ENCODE measurements at regions not wholly inside any gene's neighbourhood (a gene's known extent, or its start where the extent isn't known, plus 50 kb on each side); places are given as distances from the start of the nearest gene placed in this dataset.
"Not testable (repeated sequence)": the region's sequence is repeated elsewhere in the genome, so short reads cannot be mapped to it uniquely, and the experiment has no call there.

DNA sequence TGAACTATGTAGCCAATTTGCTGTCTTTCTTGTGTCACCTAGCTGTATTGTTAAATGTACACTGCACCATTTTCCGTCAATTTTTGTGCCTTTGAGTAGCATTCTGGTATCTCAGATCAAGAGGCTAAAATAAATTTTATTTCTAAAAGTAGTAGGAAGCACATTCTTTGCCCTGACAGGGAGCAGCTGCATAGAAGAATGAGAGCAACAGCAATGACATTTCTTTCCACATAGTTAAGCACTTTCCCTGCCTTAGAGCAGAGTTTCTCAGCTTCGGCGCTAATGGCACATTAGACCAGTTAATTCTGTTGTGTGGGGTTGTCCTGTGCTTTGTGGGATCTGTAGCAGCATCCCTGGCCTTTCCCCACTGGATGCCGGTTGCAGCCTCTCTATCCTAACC, 173.9 kb downstream of the CHIC2 start:
- DNase-seq (ENCODE audit: extremely low read depth in 1 of 11, low read depth in 9 of 11, low spot score in 4 of 11) = peak in 5 of 11 donors; percentile 20 to 62 (median 51)

DNA sequence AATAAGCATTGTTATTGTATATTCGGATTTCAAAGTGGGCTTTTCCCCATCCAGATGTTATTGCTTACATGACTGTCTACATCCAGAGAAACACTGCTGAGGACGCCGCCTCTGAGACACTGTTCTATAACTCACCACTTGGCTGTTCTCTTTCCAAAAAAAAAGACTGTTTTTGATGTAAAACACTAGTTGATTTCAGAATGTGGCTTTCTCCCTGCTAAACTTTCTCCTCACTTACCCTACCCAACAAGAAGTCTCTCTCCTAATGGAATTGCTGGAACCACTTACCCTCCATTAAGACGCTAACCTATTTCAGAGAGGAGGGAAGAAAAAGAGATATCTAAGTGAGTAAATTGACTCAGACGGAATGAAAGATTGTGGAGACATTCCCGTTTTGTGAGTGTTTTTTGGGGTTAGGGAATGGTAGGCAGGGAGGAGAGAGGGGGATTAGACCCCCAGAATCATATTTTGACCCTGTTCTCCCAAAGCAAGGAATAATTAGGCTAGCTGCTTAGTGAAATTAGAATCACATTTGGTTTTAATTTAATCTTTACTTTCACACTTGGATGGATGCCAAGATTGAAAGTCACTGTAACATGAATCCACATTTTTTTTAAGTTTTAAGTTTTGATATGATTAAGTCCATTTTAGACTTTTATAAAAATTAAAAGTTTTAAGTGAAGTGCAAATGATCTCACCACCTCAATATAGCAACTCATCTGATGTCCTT, 174.9 kb downstream of the CHIC2 start:
- DNase-seq (ENCODE audit: extremely low read depth in 1 of 11, low read depth in 9 of 11, low spot score in 4 of 11) = peak in 5 of 11 donors; percentile 36 to 55 (median 47)

DNA sequence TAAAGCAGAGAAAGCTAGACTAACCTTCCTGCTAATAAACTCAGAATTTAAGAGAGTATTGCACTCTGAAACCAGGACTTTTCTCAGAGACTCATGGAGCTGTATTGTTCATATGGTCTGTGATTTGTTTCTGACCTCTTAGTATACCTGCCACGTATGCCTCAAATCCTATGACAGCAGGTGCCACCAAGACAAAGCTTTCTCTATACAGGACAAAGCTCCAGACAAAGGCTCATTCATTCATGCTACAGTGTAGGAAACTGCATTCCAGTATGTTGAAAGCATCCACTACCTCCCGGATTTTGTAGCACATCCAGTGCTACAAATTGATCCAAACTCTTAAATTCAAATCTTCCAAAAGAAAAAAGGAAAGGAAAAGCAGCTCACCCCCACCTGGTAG, 178.3 kb downstream of the CHIC2 start:
- no peak for DNase-seq (ENCODE audit: extremely low read depth in 1 of 11, low read depth in 9 of 11, low spot score in 4 of 11)

DNA sequence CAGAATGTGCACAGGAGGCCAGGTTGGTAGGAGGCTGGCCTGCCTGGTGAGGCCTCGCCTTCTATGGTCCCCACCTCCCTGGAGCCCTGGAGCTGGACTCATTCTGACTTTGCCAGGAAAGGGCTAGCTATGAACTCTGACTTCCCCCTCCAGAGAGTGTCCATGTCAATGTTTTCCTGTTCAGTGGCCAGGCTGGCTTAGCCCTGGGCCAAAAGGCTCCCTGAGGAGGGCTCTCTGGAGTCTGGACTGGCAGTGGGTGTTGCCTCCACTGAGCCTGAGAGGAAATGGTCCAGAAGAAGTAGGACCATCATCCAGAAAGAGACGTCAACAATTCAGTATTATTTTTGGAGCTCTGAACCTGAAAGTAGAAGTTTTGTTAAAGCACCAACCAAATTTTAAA, 178.7 kb downstream of the CHIC2 start:
- DNase-seq (ENCODE audit: extremely low read depth in 1 of 11, low read depth in 9 of 11, low spot score in 4 of 11) = no peak

DNA sequence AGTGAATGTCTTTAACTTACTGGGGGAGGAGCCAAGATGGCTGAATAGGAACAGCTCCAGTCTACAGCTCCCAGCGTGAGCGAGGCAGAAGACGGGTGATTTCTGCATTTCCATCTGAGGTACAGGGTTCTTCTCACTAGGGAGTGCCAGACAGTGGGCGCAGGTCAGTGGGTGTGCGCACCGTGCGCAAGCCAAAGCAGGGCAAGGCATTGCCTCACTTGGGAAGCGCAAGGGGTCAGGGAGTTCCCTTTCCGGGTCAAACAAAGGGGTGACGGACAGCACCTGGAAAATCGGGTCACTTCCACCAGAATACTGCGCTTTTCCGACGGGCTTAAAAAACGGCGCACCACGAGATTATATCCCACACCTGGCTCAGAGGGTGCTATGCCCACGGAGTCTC, 187.3 kb downstream of the CHIC2 start:
- not testable (repeated sequence) for DNase-seq (ENCODE audit: extremely low read depth in 1 of 11, low read depth in 9 of 11, low spot score in 4 of 11)

DNA sequence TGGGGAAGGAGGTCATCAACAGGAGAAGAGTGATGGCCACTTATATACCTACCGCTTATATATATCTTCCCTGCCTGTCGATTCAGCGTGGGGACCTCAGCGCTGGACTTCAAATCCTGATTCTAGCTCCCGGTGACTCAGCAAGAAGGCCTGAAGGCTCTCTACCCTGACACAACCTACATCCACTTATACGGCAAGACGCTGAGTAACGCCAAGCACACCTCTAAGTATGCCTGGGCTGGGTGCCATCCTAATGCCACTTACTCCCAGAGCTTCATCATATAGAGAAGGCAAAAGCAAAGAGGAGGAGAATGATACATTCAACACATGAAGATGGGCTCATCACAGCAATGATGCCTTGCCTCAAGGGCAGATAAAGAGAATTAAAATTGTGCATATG, 198.3 kb downstream of the CHIC2 start:
- DNase-seq (ENCODE audit: extremely low read depth in 1 of 11, low read depth in 9 of 11, low spot score in 4 of 11) = no peak

DNA sequence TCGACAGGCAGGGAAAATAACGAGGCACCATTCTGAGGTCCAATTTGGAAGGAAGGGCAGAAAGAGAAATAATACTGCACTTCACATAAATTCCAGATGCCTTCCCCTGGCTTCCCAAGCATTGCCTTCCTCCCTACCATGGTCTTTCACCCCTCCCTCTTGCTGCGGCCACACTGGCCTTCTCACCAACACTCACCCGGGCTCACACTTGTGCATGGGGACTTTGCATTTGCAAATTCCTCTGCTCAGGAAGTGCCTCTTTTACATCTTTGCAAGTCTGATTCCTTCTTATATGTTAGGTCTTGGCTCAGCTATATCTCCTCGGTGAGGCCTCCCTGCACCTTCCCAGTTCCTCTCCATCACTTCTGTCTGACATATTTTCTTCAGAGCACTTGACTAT, 199.4 kb downstream of the CHIC2 start:
- DNase-seq (ENCODE audit: extremely low read depth in 1 of 11, low read depth in 9 of 11, low spot score in 4 of 11) = no peak

DNA sequence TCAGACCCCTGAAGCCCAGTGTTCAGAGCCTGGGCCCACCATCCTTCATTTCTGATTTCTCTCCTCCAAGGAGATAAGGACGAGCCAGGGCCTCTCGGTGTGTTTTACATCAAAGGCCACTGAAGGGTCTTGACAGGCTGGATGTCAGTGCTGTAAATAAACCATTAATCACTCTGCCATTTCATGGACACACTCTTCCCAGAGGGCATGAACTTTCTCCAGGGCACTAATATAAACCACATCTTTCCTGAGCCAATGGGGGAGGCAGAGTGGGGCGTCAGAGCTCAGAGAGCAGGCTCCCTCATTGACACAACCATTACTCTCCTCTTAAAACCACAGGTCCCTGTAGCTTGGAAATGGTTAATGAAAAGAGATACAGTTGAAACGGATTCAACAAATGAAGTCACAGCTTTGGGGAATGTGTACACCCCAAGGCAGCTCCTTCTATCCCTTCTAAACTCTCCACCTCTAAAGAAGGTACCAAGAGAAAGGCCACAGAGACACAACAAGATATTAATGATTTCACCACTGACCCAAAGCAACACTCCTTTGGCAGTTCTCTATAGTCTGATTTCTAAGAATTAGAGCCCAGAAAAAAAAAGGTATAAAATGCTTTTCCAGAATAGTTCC, 200.6 kb downstream of the CHIC2 start:
- DNase-seq (ENCODE audit: extremely low read depth in 1 of 11, low read depth in 9 of 11, low spot score in 4 of 11) = no peak

DNA sequence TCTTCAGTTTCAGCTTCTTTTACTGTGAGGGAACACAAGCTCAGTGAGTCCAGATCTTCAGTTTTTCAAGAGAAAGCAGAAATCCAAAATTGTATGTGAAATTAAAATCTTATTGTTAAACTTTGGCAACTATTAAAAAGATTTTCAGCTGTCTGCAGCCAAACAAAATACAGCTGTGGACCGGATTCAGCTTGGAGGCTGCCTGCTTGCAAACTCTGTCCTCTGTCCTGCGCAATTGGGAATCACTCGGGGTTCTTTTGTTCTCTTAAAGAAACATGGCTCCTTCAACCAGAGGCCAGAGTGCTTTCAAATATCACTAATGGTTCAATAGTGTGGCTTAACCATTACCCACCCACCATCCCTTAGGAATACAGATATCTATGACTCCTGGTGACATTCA, 201.2 kb downstream of the CHIC2 start:
- peak in 1 of 11 donors; percentile 54 for DNase-seq (ENCODE audit: extremely low read depth in 1 of 11, low read depth in 9 of 11, low spot score in 4 of 11)

DNA sequence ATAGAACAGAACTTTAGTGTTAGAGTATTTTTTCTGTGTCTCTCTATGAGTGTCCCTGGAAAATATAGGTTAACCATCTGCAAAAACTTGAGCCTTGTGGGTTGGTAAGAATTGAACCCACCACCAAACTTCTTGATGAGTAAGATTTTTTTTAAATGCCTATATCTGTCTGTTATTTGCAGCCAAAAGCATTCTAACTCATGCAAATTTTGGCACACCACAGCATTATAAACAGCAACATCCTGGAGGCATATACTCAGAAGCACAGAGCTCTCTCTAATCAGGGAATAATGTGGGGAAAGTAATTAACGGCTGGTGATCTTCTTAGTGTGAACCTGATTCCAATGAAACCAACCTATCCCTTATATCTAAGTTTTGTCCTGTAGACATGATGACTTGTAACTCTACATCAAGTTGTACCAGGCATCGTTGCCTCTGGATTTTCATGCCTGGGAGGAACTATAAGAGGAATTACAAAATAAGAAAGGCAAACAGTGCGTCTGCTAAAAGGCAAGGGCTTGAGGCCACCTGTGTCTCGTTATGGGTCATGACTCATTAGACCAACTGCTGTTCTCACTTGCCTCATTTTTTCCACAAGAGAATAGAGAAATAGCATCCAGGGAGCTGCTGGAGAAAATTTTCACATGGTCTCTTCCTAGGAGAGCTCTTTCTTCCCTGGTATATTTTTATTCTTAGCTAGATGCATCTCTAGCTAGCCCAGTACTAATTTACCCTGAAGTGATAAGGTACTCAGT, 202.4 kb downstream of the CHIC2 start:
- DNase-seq (ENCODE audit: extremely low read depth in 1 of 11, low read depth in 9 of 11, low spot score in 4 of 11) = no peak

DNA sequence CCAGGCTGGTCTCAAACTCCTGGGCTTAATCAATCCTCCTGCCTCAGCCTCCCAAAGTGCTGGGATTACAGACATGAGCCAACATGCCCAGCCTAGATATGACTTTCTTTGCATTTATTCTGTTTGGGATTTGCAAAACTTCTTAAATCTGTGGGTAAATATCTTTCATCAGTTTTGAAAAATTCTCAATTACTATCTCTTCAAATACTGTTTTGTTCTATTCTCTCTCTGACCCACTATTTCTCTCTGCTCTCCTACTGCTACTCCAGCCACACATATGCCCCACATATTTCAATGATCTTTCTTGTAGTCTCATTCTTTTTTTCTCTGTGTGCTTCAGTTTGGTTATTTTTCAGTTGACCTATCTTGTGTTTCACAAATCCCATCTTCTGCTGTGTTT, 205.1 kb downstream of the CHIC2 start:
- DNase-seq (ENCODE audit: extremely low read depth in 1 of 11, low read depth in 9 of 11, low spot score in 4 of 11) = no peak

DNA sequence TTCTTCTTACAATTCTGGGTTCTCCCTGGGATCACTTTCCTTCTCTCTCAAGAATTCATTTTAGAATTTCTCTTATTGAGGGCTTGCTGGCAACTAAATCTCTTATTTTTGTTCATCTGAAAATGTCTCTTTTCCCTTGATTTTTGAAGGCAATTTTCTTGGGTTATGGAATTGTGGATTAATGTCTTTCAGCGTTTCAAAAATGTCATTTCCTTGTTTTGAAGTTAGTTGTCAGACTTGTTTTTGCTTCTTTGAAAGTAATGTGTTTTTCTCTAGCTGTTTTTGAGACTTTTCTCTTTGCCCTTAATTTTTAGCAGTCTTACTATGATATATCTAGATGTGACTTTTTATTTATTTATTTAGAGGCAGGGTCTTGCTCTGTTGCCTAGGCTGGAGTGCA, 205.7 kb downstream of the CHIC2 start:
- no peak for DNase-seq (ENCODE audit: extremely low read depth in 1 of 11, low read depth in 9 of 11, low spot score in 4 of 11)

DNA sequence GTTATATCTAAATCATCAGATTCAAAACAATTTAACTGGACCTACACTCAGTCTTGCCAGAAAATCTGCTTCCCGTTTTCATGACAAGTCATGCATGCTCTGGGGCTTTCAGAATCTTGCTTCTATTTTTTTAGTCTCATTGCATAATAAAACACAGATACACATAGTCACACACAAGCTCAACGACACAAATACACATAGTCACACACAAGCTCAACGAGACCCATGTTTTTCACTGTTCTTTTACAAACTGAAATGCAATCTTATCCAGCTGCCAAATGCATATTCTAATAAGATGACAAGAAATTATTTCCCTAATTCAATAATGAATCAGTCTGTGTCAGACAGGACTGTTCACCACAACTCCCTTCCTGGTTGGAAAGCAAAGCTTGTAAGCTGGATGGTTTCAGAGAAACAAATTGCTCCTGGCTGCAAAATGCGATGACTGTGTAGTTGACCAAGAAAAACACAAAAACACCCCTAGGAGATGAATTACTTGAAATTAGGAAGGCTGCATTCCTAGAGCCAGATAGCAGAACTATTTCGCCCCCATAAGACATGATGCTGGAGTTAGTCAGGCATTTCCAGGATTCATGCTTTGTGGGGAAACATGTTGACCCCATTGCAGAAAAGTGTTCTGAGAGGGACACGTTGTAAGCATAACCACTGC, 208.7 kb downstream of the CHIC2 start:
- peak in 1 of 11 donors; percentile 41 for DNase-seq (ENCODE audit: extremely low read depth in 1 of 11, low read depth in 9 of 11, low spot score in 4 of 11)

DNA sequence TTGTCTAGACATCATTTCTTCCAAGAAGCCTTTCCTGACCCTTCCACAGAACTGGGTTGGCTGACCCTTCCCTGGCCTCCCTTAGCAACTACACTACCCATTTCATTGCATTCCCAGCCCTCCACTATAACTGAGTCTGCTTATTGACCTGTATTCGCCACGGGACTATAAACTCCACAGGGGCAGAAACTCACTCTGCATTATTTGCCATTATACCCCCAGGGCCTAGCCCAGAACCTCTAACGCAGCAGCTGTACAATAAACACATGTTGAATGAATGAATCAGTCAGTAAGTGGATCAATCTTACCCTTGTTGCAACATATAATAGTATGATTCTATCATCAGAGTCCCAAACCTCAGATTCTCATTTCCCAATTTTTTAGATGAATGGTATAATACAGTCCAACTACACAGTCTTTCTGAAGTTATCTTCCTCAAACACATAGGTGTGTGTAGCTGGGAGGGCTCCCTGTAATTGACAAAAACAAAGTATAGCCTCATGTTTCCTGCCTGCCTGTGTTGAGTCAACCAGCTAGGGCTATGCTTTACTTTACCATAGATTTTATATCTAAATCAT, 209.3 kb downstream of the CHIC2 start:
- no peak for DNase-seq (ENCODE audit: extremely low read depth in 1 of 11, low read depth in 9 of 11, low spot score in 4 of 11)

DNA sequence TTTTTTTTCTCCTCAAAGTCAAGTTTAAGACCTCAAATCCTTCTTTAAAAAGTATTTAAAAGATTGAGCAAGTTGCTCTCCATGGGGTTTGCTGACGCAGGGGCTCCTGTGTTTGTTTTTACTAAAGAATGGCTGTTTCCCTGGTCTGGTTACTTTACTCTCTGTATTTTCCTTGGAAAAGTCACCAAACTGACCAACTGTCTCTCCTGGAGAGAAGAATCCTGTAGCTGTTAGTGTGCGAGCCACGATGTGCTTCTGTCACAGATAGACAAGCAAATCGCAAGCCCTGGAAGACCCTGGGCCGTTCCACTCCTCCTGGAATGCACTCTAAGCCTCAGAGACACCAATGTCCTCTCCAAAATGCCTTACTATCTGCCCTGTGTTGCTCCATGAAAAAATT, 212.1 kb downstream of the CHIC2 start:
- DNase-seq (ENCODE audit: extremely low read depth in 1 of 11, low read depth in 9 of 11, low spot score in 4 of 11) = no peak

DNA sequence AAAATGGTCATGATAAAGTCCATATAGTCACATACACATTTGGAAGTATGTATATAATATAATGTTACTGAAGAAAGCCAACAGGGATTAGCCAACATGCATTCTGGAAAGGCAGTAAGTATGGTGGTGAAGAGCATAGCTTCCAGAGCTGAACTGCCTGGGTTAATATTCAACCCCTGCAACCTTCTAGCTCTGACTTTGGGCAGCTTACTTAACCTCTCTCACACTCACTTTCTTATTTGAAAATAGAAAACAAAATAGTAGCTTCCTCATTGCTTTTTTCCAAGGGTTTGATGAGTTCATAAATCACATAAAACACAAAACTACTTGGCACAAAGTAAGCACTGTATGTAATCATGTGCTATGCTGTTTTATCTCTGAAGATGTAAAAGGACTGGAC, 216.4 kb downstream of the CHIC2 start:
- DNase-seq (ENCODE audit: extremely low read depth in 1 of 11, low read depth in 9 of 11, low spot score in 4 of 11) = no peak

DNA sequence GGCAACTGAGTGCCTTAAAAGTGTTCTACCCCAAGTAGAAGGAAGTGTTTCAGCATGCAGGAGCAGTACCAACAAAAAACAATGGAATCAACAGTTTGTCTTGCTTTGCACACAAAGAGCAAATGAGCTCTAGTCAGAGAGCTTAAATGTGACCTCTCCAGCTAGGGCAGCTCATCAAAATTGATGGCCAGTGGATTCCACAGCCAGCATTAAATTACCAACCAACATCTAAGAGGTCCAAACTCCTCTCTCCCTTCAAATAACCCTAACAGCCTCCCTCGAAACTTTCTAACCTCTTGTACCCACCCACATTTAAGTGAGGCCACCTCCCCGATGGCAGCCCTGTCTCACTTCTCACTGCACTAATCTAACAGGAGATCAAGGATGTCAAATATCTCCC, 219.9 kb downstream of the CHIC2 start:
- DNase-seq (ENCODE audit: extremely low read depth in 1 of 11, low read depth in 9 of 11, low spot score in 4 of 11) = no peak

DNA sequence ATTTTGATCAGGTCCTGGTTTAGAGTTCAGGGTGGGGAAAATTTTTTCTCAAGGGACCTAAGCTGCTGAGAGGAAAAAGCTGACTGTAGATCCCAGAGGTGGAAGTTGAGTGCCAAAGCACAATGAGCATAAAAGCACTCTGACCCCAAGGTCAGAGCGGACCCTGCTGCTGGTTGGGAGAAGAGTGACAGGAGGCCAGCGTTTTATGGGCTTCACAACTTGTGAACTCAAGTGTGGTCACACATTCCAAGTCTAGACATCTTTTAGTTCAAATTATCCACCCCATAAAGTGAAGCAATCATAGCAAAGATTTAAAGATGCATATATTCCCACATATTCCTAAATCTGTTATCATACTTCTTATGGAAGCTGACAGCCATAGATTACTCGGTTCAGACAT, 220.3 kb downstream of the CHIC2 start:
- DNase-seq (ENCODE audit: extremely low read depth in 1 of 11, low read depth in 9 of 11, low spot score in 4 of 11) = no peak

DNA sequence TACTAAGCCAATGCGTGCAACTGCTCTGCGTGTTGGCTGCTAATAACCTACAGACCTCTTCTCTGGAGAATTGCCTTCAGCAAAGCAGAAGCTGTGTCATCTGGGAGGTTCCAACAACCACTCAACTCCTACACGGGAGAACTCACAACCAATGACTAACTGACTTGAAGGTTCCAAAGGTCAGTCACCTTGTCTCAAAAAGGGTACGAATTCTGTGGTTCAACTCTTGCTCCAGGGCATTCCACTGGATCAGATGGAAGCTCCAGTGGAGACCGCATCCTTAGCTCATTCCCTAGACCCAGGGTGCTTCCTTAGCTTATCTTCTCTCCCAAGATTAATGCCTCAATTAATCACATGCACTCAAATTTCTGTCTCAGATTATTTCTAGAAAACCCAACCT, 222.7 kb downstream of the CHIC2 start:
- DNase-seq (ENCODE audit: extremely low read depth in 1 of 11, low read depth in 9 of 11, low spot score in 4 of 11) = no peak

DNA sequence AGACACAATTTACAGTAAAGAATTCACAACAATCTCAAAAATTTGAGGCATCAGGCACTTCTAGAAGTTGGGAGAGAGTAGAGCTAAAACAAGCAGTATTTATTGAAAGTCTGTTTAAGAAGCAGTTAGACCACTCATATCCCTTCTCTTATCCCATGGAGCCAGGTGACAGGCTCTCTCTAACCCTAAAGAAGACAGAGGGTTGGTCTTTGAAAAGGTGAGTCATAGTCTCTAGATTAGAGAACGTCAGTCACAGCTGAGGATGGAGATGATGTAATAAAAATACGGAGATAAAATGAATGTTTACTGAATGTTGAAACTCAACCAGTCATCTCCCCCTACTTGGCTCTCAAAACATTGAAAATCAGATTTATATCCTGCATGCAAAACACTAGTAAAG, 223.8 kb downstream of the CHIC2 start:
- no peak for DNase-seq (ENCODE audit: extremely low read depth in 1 of 11, low read depth in 9 of 11, low spot score in 4 of 11)
